Natural killer cell treated with Interleukin-12 subunit alpha and Interleukin-12 subunit beta and Interleukin-15 and Interleukin-18, amount 100 ng/mL, for 72 hours (primary cell): ENCODE measurements at regions not wholly inside any gene's neighbourhood (a gene's known extent, or its start where the extent isn't known, plus 50 kb on each side); places are given as distances from the start of the nearest gene placed in this dataset.

Experiments used
- ATAC-seq, 2 donors: fragments of 150-1000 bp; cut with Tn5 transposase in 1 of 2; sonication (Bioruptor Pico), chemical (Tn5 transposase) in 1 of 2; 2 replicates each; pipeline ENCODE4 v1.10.0; 2021
- DNase-seq: peaks from one replicate; pipeline ENCODE4 v3.0.0; 2022; ENCODE audit warnings: low spot score
- H3K27ac Mint-ChIP-seq, 2 donors: 1 replicate in 1 of 2; 2 replicates in 1 of 2; pipeline ENCODE4 v1.8.0; 2022; ENCODE audit warnings: mixed read lengths in 2 of 2, mild to moderate bottlenecking in 1 of 2, moderate library complexity in 1 of 2
- H3K27me3 Mint-ChIP-seq, 2 donors: 1 replicate in 1 of 2; 2 replicates in 1 of 2; pipeline ENCODE4 v1.8.0; 2022; ENCODE audit warnings: mixed read lengths in 2 of 2
- H3K36me3 Mint-ChIP-seq: one replicate; pipeline ENCODE4 v1.8.0; 2022; ENCODE audit warnings: mixed read lengths
- H3K4me1 Mint-ChIP-seq, 2 donors: 1 replicate in 1 of 2; 2 replicates in 1 of 2; pipeline ENCODE4 v1.8.0; 2022; ENCODE audit warnings: low read depth in 2 of 2, mixed read lengths in 2 of 2, mild to moderate bottlenecking in 1 of 2
- H3K4me3 Mint-ChIP-seq: one replicate; pipeline ENCODE4 v1.8.0; 2022; ENCODE audit warnings: mixed read lengths
- H3K9me3 Mint-ChIP-seq: 2 replicates; pipeline ENCODE4 v1.8.0; 2022; ENCODE audit warnings: mixed read lengths

GRCh38 chr18:77528872-77529271 lies 279.2 kb downstream of the GALR1 start:
- no peak overlapping the region for H3K27ac Mint-ChIP-seq
- H3K4me3 Mint-ChIP-seq, result no peak overlapping the region
- no peaks in the 10 kb centered on the region for H3K4me1 Mint-ChIP-seq
- no peak for ATAC-seq
- H3K9me3 Mint-ChIP-seq, result peaks cover 10% of the 10 kb centered on the region
- no peak for DNase-seq
- peaks cover 7 to 11% of the 10 kb centered on the region in 2 donors for H3K27me3 Mint-ChIP-seq
- H3K36me3 Mint-ChIP-seq, result no peaks in the 10 kb centered on the region

- peaks cover 10% of the 10 kb centered on the region for H3K9me3 Mint-ChIP-seq
- peaks cover 6 to 12% of the 10 kb centered on the region in 2 donors for H3K27me3 Mint-ChIP-seq
- H3K4me3 Mint-ChIP-seq, result no peak overlapping the region
- ATAC-seq, result no peak
- H3K36me3 Mint-ChIP-seq, result no peaks in the 10 kb centered on the region
- no peaks in the 10 kb centered on the region for H3K4me1 Mint-ChIP-seq
- no peak overlapping the region for H3K27ac Mint-ChIP-seq
- DNase-seq, result no peak
Measured at GRCh38 chr18:77529492-77530176, 280.0 kb downstream of the GALR1 start.

GRCh38 chr18:77530732-77531131 lies 281.1 kb downstream of the GALR1 start:
- peaks cover 10% of the 10 kb centered on the region for H3K9me3 Mint-ChIP-seq
- no peak for DNase-seq
- H3K36me3 Mint-ChIP-seq, result peaks cover 5% of the 10 kb centered on the region
- no peaks in the 10 kb centered on the region for H3K4me1 Mint-ChIP-seq
- H3K27me3 Mint-ChIP-seq, result peaks cover 9 to 23% of the 10 kb centered on the region in 2 donors
- no peak overlapping the region for H3K27ac Mint-ChIP-seq
- no peak overlapping the region for H3K4me3 Mint-ChIP-seq
- ATAC-seq, result no peak

- peaks cover 18 to 31% of the 10 kb centered on the region in 2 donors for H3K27me3 Mint-ChIP-seq
- no peak overlapping the region for H3K4me3 Mint-ChIP-seq
- no peaks in the 10 kb centered on the region for H3K4me1 Mint-ChIP-seq
- no peak overlapping the region for H3K27ac Mint-ChIP-seq
- ATAC-seq (no peak), DNase-seq (no peak)
- H3K9me3 Mint-ChIP-seq, result no peaks in the 10 kb centered on the region
- H3K36me3 Mint-ChIP-seq, result peaks cover 5% of the 10 kb centered on the region
Measured at GRCh38 chr18:77539860-77540259, 290.2 kb downstream of the GALR1 start.

DNA sequence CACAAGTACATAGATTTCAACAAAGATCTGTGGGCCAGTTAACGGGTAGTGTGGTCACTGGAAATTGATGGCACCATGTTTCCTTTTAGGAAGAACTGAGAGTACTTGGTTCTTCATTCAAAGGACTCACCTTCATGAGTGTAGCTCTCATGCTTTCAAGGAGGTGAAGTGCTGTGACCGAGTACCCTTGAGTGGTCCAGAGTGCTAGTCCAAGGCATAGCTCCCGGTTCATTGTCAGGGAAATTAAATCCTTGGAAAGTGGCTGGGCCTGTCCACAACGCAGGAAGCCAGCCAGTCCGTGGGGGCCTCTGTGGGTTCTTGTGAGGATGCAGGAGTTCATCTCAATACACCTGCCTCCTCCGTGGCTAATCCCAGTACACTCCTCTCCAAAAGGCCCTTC lies 295.1 kb downstream of the GALR1 start:
- H3K36me3 Mint-ChIP-seq, result no peaks in the 10 kb centered on the region
- H3K9me3 Mint-ChIP-seq, result no peaks in the 10 kb centered on the region
- peaks cover 8 to 14% of the 10 kb centered on the region in 2 donors for H3K27me3 Mint-ChIP-seq
- H3K4me3 Mint-ChIP-seq, result no peak overlapping the region
- H3K4me1 Mint-ChIP-seq, result no peaks in the 10 kb centered on the region
- no peak overlapping the region for H3K27ac Mint-ChIP-seq
- no peak for DNase-seq
- no peak for ATAC-seq

GRCh38 chr18:77547757-77548156 lies 298.1 kb downstream of the GALR1 start:
- ATAC-seq (no peak), DNase-seq (no peak)
- peaks cover 6 to 15% of the 10 kb centered on the region in 2 donors for H3K27me3 Mint-ChIP-seq
- H3K27ac Mint-ChIP-seq, result no peak overlapping the region
- no peak overlapping the region for H3K4me3 Mint-ChIP-seq
- no peaks in the 10 kb centered on the region for H3K36me3 Mint-ChIP-seq
- no peaks in the 10 kb centered on the region for H3K4me1 Mint-ChIP-seq
- H3K9me3 Mint-ChIP-seq, result no peaks in the 10 kb centered on the region

DNA sequence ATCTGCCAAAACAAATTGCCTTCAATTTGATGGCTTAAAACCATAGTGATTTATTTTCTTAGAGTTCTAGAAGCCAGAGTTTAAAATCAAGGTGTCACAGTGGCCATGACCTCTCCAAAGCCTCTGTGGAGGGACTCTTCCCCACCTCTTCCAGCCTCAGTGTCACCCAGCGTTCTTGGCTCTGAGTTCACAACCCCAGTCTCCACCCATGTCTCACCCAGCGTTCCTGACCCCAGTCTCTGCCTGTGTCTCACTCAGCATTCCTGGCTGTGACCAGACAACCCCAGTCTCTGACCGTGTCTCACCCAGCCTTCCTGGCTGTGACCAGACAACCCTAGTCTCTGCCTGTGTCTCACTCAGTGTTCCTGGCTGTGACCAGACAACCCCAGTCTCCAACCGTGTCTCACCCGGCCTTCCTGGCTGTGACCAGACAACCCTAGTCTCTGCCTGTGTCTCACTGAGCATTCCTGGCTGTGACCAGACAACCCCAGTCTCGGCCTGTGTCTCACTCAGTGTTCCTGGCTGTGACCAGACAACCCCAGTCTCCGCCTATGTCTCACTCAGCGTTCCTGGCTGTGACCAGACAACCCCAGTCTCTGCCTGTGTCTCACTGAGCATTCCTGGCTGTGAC lies 299.3 kb downstream of the GALR1 start:
- Mint-ChIP-seq H3K4me1 (no peaks in the 10 kb centered on the region), H3K27ac (no peak overlapping the region), H3K4me3 (no peak overlapping the region), H3K36me3 (no peaks in the 10 kb centered on the region), H3K9me3 (no peaks in the 10 kb centered on the region), H3K27me3 (peaks cover 6 to 15% of the 10 kb centered on the region in 2 donors)
- DNase-seq, result no peak
- ATAC-seq, result no peak

- no peaks in the 10 kb centered on the region for H3K4me1 Mint-ChIP-seq
- no peak for ATAC-seq
Measured at GRCh38 chr18:77550625-77551024, 301.0 kb downstream of the GALR1 start.

DNA sequence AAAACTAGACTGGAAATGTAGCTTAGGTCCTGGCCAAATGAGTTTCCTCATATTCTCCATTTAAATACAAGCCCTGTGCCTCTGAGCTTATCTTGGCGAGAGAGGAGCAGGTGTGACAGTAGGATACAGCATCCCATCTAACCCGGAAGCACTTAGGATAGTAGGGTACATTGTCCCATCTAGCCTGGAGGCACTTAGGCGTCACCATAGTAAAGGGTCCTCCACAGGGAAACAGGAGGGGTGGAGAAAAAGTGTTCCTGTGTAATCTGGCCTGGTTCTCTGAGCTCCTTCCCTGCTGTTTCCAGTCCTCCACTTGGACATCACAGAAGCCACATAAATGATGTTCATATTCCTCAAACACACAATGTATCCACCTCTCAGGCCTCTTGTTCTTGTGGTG lies 301.4 kb downstream of the GALR1 start:
- DNase-seq (no peak), ATAC-seq (no peak)
- Mint-ChIP-seq H3K27ac (no peak overlapping the region), H3K27me3 (peaks cover 15 to 16% of the 10 kb centered on the region in 2 donors), H3K4me1 (no peaks in the 10 kb centered on the region), H3K4me3 (no peak overlapping the region), H3K9me3 (no peaks in the 10 kb centered on the region), H3K36me3 (no peaks in the 10 kb centered on the region)

More at GRCh38 chr18:77550625-77551024, 301.0 kb downstream of the GALR1 start:
- Mint-ChIP-seq H3K27ac (no peak overlapping the region), H3K4me3 (no peak overlapping the region), H3K27me3 (peaks cover 15 to 16% of the 10 kb centered on the region in 2 donors), H3K36me3 (no peaks in the 10 kb centered on the region), H3K9me3 (no peaks in the 10 kb centered on the region)
- no peak for DNase-seq

DNA sequence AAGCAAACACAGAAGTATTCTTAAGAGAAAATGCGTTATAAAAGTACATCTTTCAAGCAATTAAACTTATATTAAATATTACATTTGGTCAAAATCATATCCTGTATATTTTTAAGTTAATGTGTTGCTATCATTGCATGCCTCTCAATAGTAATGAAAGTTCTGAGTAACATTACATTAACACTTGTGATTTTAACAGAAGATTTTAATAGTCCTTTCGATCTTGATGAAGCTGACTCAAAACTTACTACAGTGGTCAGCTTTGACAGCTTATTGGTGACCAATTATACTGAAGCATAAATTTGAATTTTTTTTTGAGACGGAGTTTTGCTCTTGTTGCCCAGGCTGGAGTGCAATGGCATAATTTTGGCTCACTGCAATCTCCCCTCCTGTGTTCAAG lies 303.3 kb downstream of the GALR1 start:
- Mint-ChIP-seq H3K4me3 (no peak overlapping the region), H3K36me3 (no peaks in the 10 kb centered on the region), H3K9me3 (no peaks in the 10 kb centered on the region), H3K27me3 (peaks cover 15 to 22% of the 10 kb centered on the region in 2 donors), H3K27ac (no peak overlapping the region), H3K4me1 (no peaks in the 10 kb centered on the region)
- DNase-seq, result no peak
- ATAC-seq, result no peak

DNA sequence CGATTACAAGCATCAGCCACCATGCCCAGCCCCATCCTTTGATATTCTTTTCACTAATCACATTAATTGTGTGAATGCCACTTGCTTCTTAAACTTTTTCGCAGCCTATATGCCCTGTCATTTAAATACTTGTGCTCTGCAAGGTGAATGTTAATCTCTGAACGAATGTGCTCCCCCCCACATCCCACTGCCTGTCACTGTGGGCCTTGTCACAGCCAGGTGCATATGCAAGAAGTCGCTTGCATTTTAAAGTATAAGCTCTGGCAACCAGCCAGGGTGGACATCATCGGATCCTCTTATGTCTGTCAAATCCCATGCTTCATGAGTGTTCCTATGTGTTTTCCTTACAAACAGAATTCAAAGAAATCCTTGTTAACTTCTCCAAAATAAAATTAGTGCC lies 304.4 kb downstream of the GALR1 start:
- H3K36me3 Mint-ChIP-seq, result no peaks in the 10 kb centered on the region
- H3K9me3 Mint-ChIP-seq, result no peaks in the 10 kb centered on the region
- H3K4me3 Mint-ChIP-seq, result no peak overlapping the region
- no peak overlapping the region for H3K27ac Mint-ChIP-seq
- no peaks in the 10 kb centered on the region for H3K4me1 Mint-ChIP-seq
- DNase-seq (no peak), ATAC-seq (no peak)
- peaks cover 14 to 15% of the 10 kb centered on the region in 2 donors for H3K27me3 Mint-ChIP-seq

GRCh38 chr18:77557046-77557587 lies 307.5 kb downstream of the GALR1 start:
- Mint-ChIP-seq H3K9me3 (no peaks in the 10 kb centered on the region), H3K27me3 (peaks cover 23 to 25% of the 10 kb centered on the region in 2 donors), H3K4me3 (no peak overlapping the region), H3K4me1 (peaks cover 8 to 11% of the 10 kb centered on the region in 2 donors), H3K36me3 (no peaks in the 10 kb centered on the region), H3K27ac (no peak overlapping the region)
- DNase-seq (no peak), ATAC-seq (no peak)

- no peaks in the 10 kb centered on the region for H3K9me3 Mint-ChIP-seq
- H3K4me1 Mint-ChIP-seq, result peaks cover 8 to 11% of the 10 kb centered on the region in 2 donors
- H3K27ac Mint-ChIP-seq, result no peak overlapping the region
- no peaks in the 10 kb centered on the region for H3K36me3 Mint-ChIP-seq
- ATAC-seq, result no peak
- no peak overlapping the region for H3K4me3 Mint-ChIP-seq
- peaks cover 24 to 29% of the 10 kb centered on the region in 2 donors for H3K27me3 Mint-ChIP-seq
- no peak for DNase-seq
Measured at GRCh38 chr18:77559274-77559910, 309.7 kb downstream of the GALR1 start.
